ENCODE measurements at regions not wholly inside any gene's neighbourhood (a gene's known extent, or its start where the extent isn't known, plus 50 kb on each side); places are given as distances from the start of the nearest gene placed in this dataset.

GRCh38 chr1:29392486-29393450 lies 156.4 kb downstream of the PTPRU start:
- TF ChIP-seq CTCF (IDR thresholded peaks at IDR 0.05; ENCODE audit: insufficient read depth, low read length, poor library complexity, severe bottlenecking), result no peak
- H3K4me3 ChIP-seq (ENCODE audit: low read depth, low read length), result no peak overlapping the region
- no peaks in the 10 kb centered on the region for H3K36me3 ChIP-seq (ENCODE audit: control insufficient read depth, insufficient read depth, low read length)
- H3K27me3 ChIP-seq (ENCODE audit: control insufficient read depth, insufficient read depth, low read length), result peaks cover 13% of the 10 kb centered on the region
- DNase-seq (ENCODE audit: low read depth), result no peak

- no peak for DNase-seq (ENCODE audit: low read depth)
- Histone ChIP-seq H3K27me3 (ENCODE audit: control insufficient read depth, insufficient read depth, low read length) (peaks cover 13% of the 10 kb centered on the region), H3K4me3 (ENCODE audit: low read depth, low read length) (no peak overlapping the region), H3K36me3 (ENCODE audit: control insufficient read depth, insufficient read depth, low read length) (no peaks in the 10 kb centered on the region)
- no peak for TF ChIP-seq CTCF (IDR thresholded peaks at IDR 0.05; ENCODE audit: insufficient read depth, low read length, poor library complexity, severe bottlenecking)
Observed at GRCh38 chr1:29392036-29392435, 155.7 kb downstream of the PTPRU start.

- Histone ChIP-seq H3K27me3 (ENCODE audit: control insufficient read depth, insufficient read depth, low read length) (peaks cover 13% of the 10 kb centered on the region), H3K4me3 (ENCODE audit: low read depth, low read length) (no peak overlapping the region), H3K36me3 (ENCODE audit: control insufficient read depth, insufficient read depth, low read length) (no peaks in the 10 kb centered on the region)
- DNase-seq (ENCODE audit: low read depth), result no peak
- TF ChIP-seq CTCF (IDR thresholded peaks at IDR 0.05; ENCODE audit: insufficient read depth, low read length, poor library complexity, severe bottlenecking), result no peak
Observed at GRCh38 chr1:29391362-29391880, 155.1 kb downstream of the PTPRU start.

GRCh38 chr1:29390491-29391361 lies 154.4 kb downstream of the PTPRU start:
- TF ChIP-seq CTCF (IDR thresholded peaks at IDR 0.05; ENCODE audit: insufficient read depth, low read length, poor library complexity, severe bottlenecking), result no peak
- Histone ChIP-seq H3K36me3 (ENCODE audit: control insufficient read depth, insufficient read depth, low read length) (no peaks in the 10 kb centered on the region), H3K27me3 (ENCODE audit: control insufficient read depth, insufficient read depth, low read length) (peaks cover 13% of the 10 kb centered on the region), H3K4me3 (ENCODE audit: low read depth, low read length) (no peak overlapping the region)
- DNase-seq (ENCODE audit: low read depth), result no peak

GRCh38 chr1:29390075-29390474 lies 153.8 kb downstream of the PTPRU start:
- Histone ChIP-seq H3K27me3 (ENCODE audit: control insufficient read depth, insufficient read depth, low read length) (peaks cover 13% of the 10 kb centered on the region), H3K4me3 (ENCODE audit: low read depth, low read length) (no peak overlapping the region), H3K36me3 (ENCODE audit: control insufficient read depth, insufficient read depth, low read length) (no peaks in the 10 kb centered on the region)
- DNase-seq (ENCODE audit: low read depth), result no peak
- TF ChIP-seq CTCF (IDR thresholded peaks at IDR 0.05; ENCODE audit: insufficient read depth, low read length, poor library complexity, severe bottlenecking), result no peak

Measured in kidney epithelial cell (primary cell).